H1 (cell line): ENCODE measurements at regions not wholly inside any gene's neighbourhood (a gene's known extent, or its start where the extent isn't known, plus 50 kb on each side); places are given as distances from the start of the nearest gene placed in this dataset.

Experiments used
- CBX8 ChIP-seq: fragments of 300-800, 300-1000 bp; sonication (generic); IDR thresholded peaks from 2 replicates; pipeline ENCODE4 v1.7.1; 2016; ENCODE audit warnings: low read depth, low read length, borderline replicate concordance

- TF ChIP-seq CBX8: no peak
Measured at GRCh38 chr10:3389130-3389529, 216.5 kb upstream of the PITRM1 start (continued).
